GM23338 (cell line): ENCODE measurements at regions not wholly inside any gene's neighbourhood (a gene's known extent, or its start where the extent isn't known, plus 50 kb on each side); places are given as distances from the start of the nearest gene placed in this dataset.

Experiments used
- ATAC-seq: fragments of 200-7000 bp; cut with Tn5 transposase; 3 replicates; pipeline ENCODE4 v1.9.1; 2020
- DNase-seq: peaks from one replicate; pipeline ENCODE4 v3.0.0-alpha.2; 2015; ENCODE audit warnings: low spot score
- H2AFZ ChIP-seq: fragments of 200-600 bp; sonication (generic); 2 replicates; pipeline ENCODE4 v1.8.0; 2016; ENCODE audit warnings: antibody characterized with exemption, mild to moderate bottlenecking, moderate library complexity
- H3F3A ChIP-seq: fragments of 200-600 bp; sonication (generic); replicated peaks from 2 replicates; pipeline ENCODE4 v1.8.0; 2017; ENCODE audit warnings: antibody characterized with exemption, mixed run types, low read depth
- H3K27ac ChIP-seq: fragments of 200-600 bp; sonication (generic); 2 replicates; pipeline ENCODE4 v1.6.1; 2016; ENCODE audit warnings: low read depth
- H3K27me3 ChIP-seq: fragments of 200-600 bp; sonication (generic); 2 replicates; pipeline ENCODE4 v1.8.0; 2016; ENCODE audit warnings: mild to moderate bottlenecking, mixed run types, moderate library complexity; ENCODE audit not compliant: insufficient read depth
- H3K36me3 ChIP-seq: fragments of 200-600 bp; sonication (generic); 2 replicates; pipeline ENCODE4 v1.8.0; 2016; ENCODE audit warnings: mild to moderate bottlenecking; ENCODE audit not compliant: insufficient read depth
- H3K4me1 ChIP-seq: fragments of 200-600 bp; sonication (generic); 2 replicates; pipeline ENCODE4 v1.8.0; 2016; ENCODE audit warnings: mild to moderate bottlenecking, moderate library complexity; ENCODE audit not compliant: insufficient read depth
- H3K4me2 ChIP-seq: fragments of 200-600 bp; sonication (generic); 2 replicates; pipeline ENCODE4 v1.7.1; 2017; ENCODE audit warnings: mixed run types
- H3K4me3 ChIP-seq: fragments of 200-600 bp; sonication (generic); 2 replicates; pipeline ENCODE4 v1.6.1; 2016; ENCODE audit warnings: mixed run types
- H3K79me2 ChIP-seq: fragments of 200-600 bp; sonication (generic); replicated peaks from 2 replicates; pipeline ENCODE4 v1.8.0; 2017; ENCODE audit warnings: mild to moderate bottlenecking; ENCODE audit not compliant: insufficient read depth
- H3K9me2 ChIP-seq: fragments of 200-600 bp; sonication (generic); 2 replicates; pipeline ENCODE4 v1.8.0; 2017; ENCODE audit not compliant: insufficient read depth
- H4K20me1 ChIP-seq: fragments of 200-600 bp; sonication (generic); replicated peaks from 2 replicates; pipeline ENCODE4 v1.8.0; 2017; ENCODE audit warnings: mild to moderate bottlenecking; ENCODE audit not compliant: insufficient read depth
- H3K27ac Mint-ChIP-seq: 2 replicates; pipeline ENCODE4 v1.8.0; 2020; ENCODE audit warnings: inconsistent platforms, mild to moderate bottlenecking, moderate library complexity, mixed read lengths
- H3K27me3 Mint-ChIP-seq: 3 replicates; pipeline ENCODE4 v1.8.0; 2022; ENCODE audit warnings: low read depth, mild to moderate bottlenecking, moderate library complexity, mixed read lengths, inconsistent platforms; ENCODE audit not compliant: insufficient read depth, poor library complexity
- H3K36me3 Mint-ChIP-seq: 3 replicates; pipeline ENCODE4 v1.8.0; 2021; ENCODE audit warnings: low read depth, mild to moderate bottlenecking, inconsistent platforms, moderate library complexity, mixed read lengths
- H3K4me1 Mint-ChIP-seq: 3 replicates; pipeline ENCODE4 v1.8.0; 2020; ENCODE audit warnings: mild to moderate bottlenecking, inconsistent platforms, mixed read lengths
- H3K4me3 Mint-ChIP-seq: 3 replicates; pipeline ENCODE4 v1.8.0; 2021; ENCODE audit warnings: moderate library complexity, mild to moderate bottlenecking, inconsistent platforms, mixed read lengths
- H3K9me3 Mint-ChIP-seq: 3 replicates; pipeline ENCODE4 v1.8.0; 2020; ENCODE audit warnings: moderate library complexity, mild to moderate bottlenecking, inconsistent platforms, mixed read lengths
- CREB1 ChIP-seq: fragments of 250-450 bp; sonication (Bioruptor Pico); IDR thresholded peaks from 2 replicates; pipeline ENCODE4 v1.5.0; 2020; ENCODE audit warnings: low read depth, mild to moderate bottlenecking, moderate library complexity
- EZH2phosphoT487 ChIP-seq: fragments of 200-600 bp; sonication (generic); IDR thresholded peaks from one replicate; pipeline ENCODE4 v1.8.1; 2018; ENCODE audit warnings: antibody characterized with exemption; ENCODE audit not compliant: unreplicated experiment
- POLR2AphosphoS5 ChIP-seq: IDR thresholded peaks from 2 replicates; pipeline ENCODE4 v1.6.1; 2016; ENCODE audit warnings: antibody characterized with exemption, low read depth
- STAT1 ChIP-seq: IDR thresholded peaks from one replicate; pipeline ENCODE4 v1.6.1; 2016; ENCODE audit warnings: antibody characterized with exemption; ENCODE audit not compliant: unreplicated experiment
- ZNF462 ChIP-seq: fragments of 250-450 bp; sonication (Bioruptor Pico); IDR thresholded peaks from 2 replicates; pipeline ENCODE4 v1.5.0; 2020; ENCODE audit warnings: mild to moderate bottlenecking, moderate library complexity
- TF ChIP-seq, protein P1 (sequence below), 2 experiments: fragments of 200-600 bp in 1 of 2; sonication (generic) in 1 of 2; conservative IDR thresholded peaks; 2 replicates each; pipeline versions ENCODE4 v1.5.1 to v1.6.1; 2016 to 2017; ENCODE audit warnings: antibody characterized with exemption in 2 of 2, low read depth in 2 of 2, mild to moderate bottlenecking in 2 of 2, moderate library complexity in 1 of 2
- TF ChIP-seq, protein P2 (sequence below): IDR thresholded peaks from 2 replicates; pipeline ENCODE4 v1.6.1; 2016; ENCODE audit warnings: antibody characterized with exemption

DNA sequence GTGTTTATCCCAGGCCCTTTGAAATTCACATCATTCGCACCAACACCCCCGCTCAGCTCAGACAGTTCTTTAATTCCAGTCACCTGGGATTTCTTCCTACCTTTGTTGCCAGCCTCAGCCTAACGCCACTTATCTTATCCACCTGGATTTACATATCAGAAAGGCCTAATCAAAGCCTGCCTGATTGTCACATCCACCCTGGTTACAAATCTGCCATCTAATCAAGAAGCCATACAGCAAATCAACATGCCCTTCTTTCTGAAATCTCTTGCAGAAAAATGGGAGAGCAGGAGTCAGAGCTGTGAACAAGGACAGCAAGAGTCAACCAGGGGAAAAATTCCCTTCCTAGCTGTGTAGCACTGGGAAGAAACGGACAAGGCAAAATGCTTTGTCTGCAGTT is 173.2 kb upstream of the DAB1 start (continued):
- TF ChIP-seq ZNF462 (CRISPR knock-in tag) (no peak), STAT1 (no peak), CREB1 (no peak)
- TF ChIP-seq, protein P1, sequence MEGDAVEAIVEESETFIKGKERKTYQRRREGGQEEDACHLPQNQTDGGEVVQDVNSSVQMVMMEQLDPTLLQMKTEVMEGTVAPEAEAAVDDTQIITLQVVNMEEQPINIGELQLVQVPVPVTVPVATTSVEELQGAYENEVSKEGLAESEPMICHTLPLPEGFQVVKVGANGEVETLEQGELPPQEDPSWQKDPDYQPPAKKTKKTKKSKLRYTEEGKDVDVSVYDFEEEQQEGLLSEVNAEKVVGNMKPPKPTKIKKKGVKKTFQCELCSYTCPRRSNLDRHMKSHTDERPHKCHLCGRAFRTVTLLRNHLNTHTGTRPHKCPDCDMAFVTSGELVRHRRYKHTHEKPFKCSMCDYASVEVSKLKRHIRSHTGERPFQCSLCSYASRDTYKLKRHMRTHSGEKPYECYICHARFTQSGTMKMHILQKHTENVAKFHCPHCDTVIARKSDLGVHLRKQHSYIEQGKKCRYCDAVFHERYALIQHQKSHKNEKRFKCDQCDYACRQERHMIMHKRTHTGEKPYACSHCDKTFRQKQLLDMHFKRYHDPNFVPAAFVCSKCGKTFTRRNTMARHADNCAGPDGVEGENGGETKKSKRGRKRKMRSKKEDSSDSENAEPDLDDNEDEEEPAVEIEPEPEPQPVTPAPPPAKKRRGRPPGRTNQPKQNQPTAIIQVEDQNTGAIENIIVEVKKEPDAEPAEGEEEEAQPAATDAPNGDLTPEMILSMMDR (conservative IDR thresholded peaks at IDR 0.05; ENCODE audit: low read depth in 2 of 2) = no peak

DNA sequence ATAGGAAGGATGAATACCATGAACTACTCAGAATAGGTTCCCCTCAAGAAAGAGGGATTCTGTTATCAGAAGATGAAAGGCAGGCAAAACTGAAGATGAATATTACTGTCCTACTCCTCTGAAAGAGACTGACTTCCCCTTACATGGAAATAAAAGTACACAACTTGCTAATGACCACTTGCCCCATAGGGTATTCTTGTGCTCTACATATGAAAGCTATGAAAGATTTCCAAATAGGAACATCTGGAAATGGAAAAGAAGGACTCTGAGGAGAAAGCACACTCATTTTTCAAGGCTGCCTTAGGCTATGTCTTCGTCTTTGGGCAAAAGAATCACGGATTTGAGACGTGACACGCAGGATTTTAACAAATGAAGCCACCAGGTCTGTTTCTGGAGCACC is 170.1 kb upstream of the DAB1 start:
- Histone ChIP-seq H3K36me3 (no peaks in the 10 kb centered on the region), H4K20me1 (no peaks in the 10 kb centered on the region), H3K4me2 (no peak overlapping the region), H3K9me2 (no peaks in the 10 kb centered on the region), H3K4me1 (peaks cover 29% of the 10 kb centered on the region), H3K27me3 (no peaks in the 10 kb centered on the region), H3K4me3 (no peak overlapping the region), H2AFZ (no peak overlapping the region), H3K27ac (no peak overlapping the region), H3K79me2 (no peaks in the 10 kb centered on the region), H3F3A (no peaks in the 10 kb centered on the region)
- ATAC-seq (no peak), DNase-seq (no peak)
- Mint-ChIP-seq H3K36me3 (no peaks in the 10 kb centered on the region; the same call in 2 of the 3 replicates), H3K4me3 (no peak overlapping the region), H3K27me3 (peaks cover 4% of the 10 kb centered on the region), H3K4me1 (peaks cover 33% of the 10 kb centered on the region), H3K9me3 (no peaks in the 10 kb centered on the region), H3K27ac (no peak overlapping the region)
- TF ChIP-seq STAT1 = no peak
- TF ChIP-seq, protein P2, sequence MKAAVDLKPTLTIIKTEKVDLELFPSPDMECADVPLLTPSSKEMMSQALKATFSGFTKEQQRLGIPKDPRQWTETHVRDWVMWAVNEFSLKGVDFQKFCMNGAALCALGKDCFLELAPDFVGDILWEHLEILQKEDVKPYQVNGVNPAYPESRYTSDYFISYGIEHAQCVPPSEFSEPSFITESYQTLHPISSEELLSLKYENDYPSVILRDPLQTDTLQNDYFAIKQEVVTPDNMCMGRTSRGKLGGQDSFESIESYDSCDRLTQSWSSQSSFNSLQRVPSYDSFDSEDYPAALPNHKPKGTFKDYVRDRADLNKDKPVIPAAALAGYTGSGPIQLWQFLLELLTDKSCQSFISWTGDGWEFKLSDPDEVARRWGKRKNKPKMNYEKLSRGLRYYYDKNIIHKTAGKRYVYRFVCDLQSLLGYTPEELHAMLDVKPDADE = no peak
- no peak for TF ChIP-seq EZH2phosphoT487
- no peak for TF ChIP-seq POLR2AphosphoS5
